ENCODE measurements at regions not wholly inside any gene's neighbourhood (a gene's known extent, or its start where the extent isn't known, plus 50 kb on each side); places are given as distances from the start of the nearest gene placed in this dataset.

GRCh38 chr16:80208015-80208414, 332.8 kb upstream of the DYNLRB2 start:
- Histone ChIP-seq H3K36me3 (ENCODE audit: insufficient read depth, low read length) (no peaks in the 10 kb centered on the region), H3K4me2 (ENCODE audit: low read depth, low read length, poor library complexity, severe bottlenecking) (no peak overlapping the region), H3K9ac (ENCODE audit: low read depth, low read length, poor library complexity, severe bottlenecking) (no peak overlapping the region), H3K79me2 (ENCODE audit: insufficient read depth, low read length) (no peaks in the 10 kb centered on the region), H3K4me1 (ENCODE audit: insufficient read depth, low read length, poor library complexity, severe bottlenecking) (no peaks in the 10 kb centered on the region), H2AFZ (ENCODE audit: low read length) (no peak overlapping the region), H3K27me3 (ENCODE audit: insufficient read depth, low read length, poor library complexity, severe bottlenecking) (no peaks in the 10 kb centered on the region), H3K9me3 (ENCODE audit: insufficient read depth, low read depth, low read length) (no peaks in the 10 kb centered on the region), H3K9me2 (replicated peaks; ENCODE audit: low read depth, low read length) (no peaks in the 10 kb centered on the region), H4K20me1 (ENCODE audit: insufficient read depth, low read length, poor library complexity, severe bottlenecking) (no peaks in the 10 kb centered on the region), H3K4me3 (ENCODE audit: low read length, poor library complexity, severe bottlenecking) (no peak overlapping the region), H3F3A (ENCODE audit: low read depth) (no peaks in the 10 kb centered on the region)
- TF ChIP-seq EZH2phosphoT487 (IDR thresholded peaks at IDR 0.05; ENCODE audit: borderline replicate concordance): no peak

GRCh38 chr16:80203821-80204220, 337.0 kb upstream of the DYNLRB2 start:
- H3K4me2 ChIP-seq (ENCODE audit: low read depth, low read length, poor library complexity, severe bottlenecking): no peak overlapping the region
- H3K9me3 ChIP-seq (ENCODE audit: insufficient read depth, low read depth, low read length): no peaks in the 10 kb centered on the region
- no peak overlapping the region for H3K9ac ChIP-seq (ENCODE audit: low read depth, low read length, poor library complexity, severe bottlenecking)

GRCh38 chr16:80202831-80203413, 337.9 kb upstream of the DYNLRB2 start:
- TF ChIP-seq EZH2phosphoT487 (IDR thresholded peaks at IDR 0.05; ENCODE audit: borderline replicate concordance) (no peak), CTCF (conservative IDR thresholded peaks at IDR 0.05; ENCODE audit: low read length) (no peak)
- H3K36me3 ChIP-seq (ENCODE audit: insufficient read depth, low read length): no peaks in the 10 kb centered on the region

More at GRCh38 chr16:80203821-80204220, 337.0 kb upstream of the DYNLRB2 start:
- Histone ChIP-seq H3K79me2 (ENCODE audit: insufficient read depth, low read length) (no peaks in the 10 kb centered on the region), H3K27me3 (ENCODE audit: insufficient read depth, low read length, poor library complexity, severe bottlenecking) (no peaks in the 10 kb centered on the region), H3K4me1 (ENCODE audit: insufficient read depth, low read length, poor library complexity, severe bottlenecking) (no peaks in the 10 kb centered on the region), H2AFZ (ENCODE audit: low read length) (no peak overlapping the region), H3K4me3 (ENCODE audit: low read length, poor library complexity, severe bottlenecking) (no peak overlapping the region), H4K20me1 (ENCODE audit: insufficient read depth, low read length, poor library complexity, severe bottlenecking) (no peaks in the 10 kb centered on the region), H3F3A (ENCODE audit: low read depth) (no peaks in the 10 kb centered on the region), H3K36me3 (ENCODE audit: insufficient read depth, low read length) (no peaks in the 10 kb centered on the region), H3K9me2 (replicated peaks; ENCODE audit: low read depth, low read length) (no peaks in the 10 kb centered on the region)
- TF ChIP-seq CTCF (conservative IDR thresholded peaks at IDR 0.05; ENCODE audit: low read length): no peak
- no peak for TF ChIP-seq EZH2phosphoT487 (IDR thresholded peaks at IDR 0.05; ENCODE audit: borderline replicate concordance)

GRCh38 chr16:80200079-80200478, 340.7 kb upstream of the DYNLRB2 start:
- no peaks in the 10 kb centered on the region for H3K9me3 ChIP-seq (ENCODE audit: insufficient read depth, low read depth, low read length)
- no peaks in the 10 kb centered on the region for H3K79me2 ChIP-seq (ENCODE audit: insufficient read depth, low read length)
- TF ChIP-seq EZH2phosphoT487 (IDR thresholded peaks at IDR 0.05; ENCODE audit: borderline replicate concordance): no peak
- no peak for TF ChIP-seq CTCF (conservative IDR thresholded peaks at IDR 0.05; ENCODE audit: low read length)
- no peaks in the 10 kb centered on the region for H4K20me1 ChIP-seq (ENCODE audit: insufficient read depth, low read length, poor library complexity, severe bottlenecking)
- H3K4me1 ChIP-seq (ENCODE audit: insufficient read depth, low read length, poor library complexity, severe bottlenecking): no peaks in the 10 kb centered on the region
- no peak overlapping the region for H3K9ac ChIP-seq (ENCODE audit: low read depth, low read length, poor library complexity, severe bottlenecking)
- no peaks in the 10 kb centered on the region for H3K9me2 ChIP-seq (replicated peaks; ENCODE audit: low read depth, low read length)
- no peak overlapping the region for H3K4me3 ChIP-seq (ENCODE audit: low read length, poor library complexity, severe bottlenecking)
- H3F3A ChIP-seq (ENCODE audit: low read depth): no peaks in the 10 kb centered on the region
- H3K4me2 ChIP-seq (ENCODE audit: low read depth, low read length, poor library complexity, severe bottlenecking): no peak overlapping the region
- no peaks in the 10 kb centered on the region for H3K27me3 ChIP-seq (ENCODE audit: insufficient read depth, low read length, poor library complexity, severe bottlenecking)
- H2AFZ ChIP-seq (ENCODE audit: low read length): no peak overlapping the region
- H3K36me3 ChIP-seq (ENCODE audit: insufficient read depth, low read length): no peaks in the 10 kb centered on the region

More at GRCh38 chr16:80202831-80203413, 337.9 kb upstream of the DYNLRB2 start:
- Histone ChIP-seq H3K9me3 (ENCODE audit: insufficient read depth, low read depth, low read length) (no peaks in the 10 kb centered on the region), H3K4me2 (ENCODE audit: low read depth, low read length, poor library complexity, severe bottlenecking) (no peak overlapping the region), H3K27me3 (ENCODE audit: insufficient read depth, low read length, poor library complexity, severe bottlenecking) (no peaks in the 10 kb centered on the region), H3K9me2 (replicated peaks; ENCODE audit: low read depth, low read length) (no peaks in the 10 kb centered on the region), H2AFZ (ENCODE audit: low read length) (no peak overlapping the region), H3K9ac (ENCODE audit: low read depth, low read length, poor library complexity, severe bottlenecking) (no peak overlapping the region), H3K79me2 (ENCODE audit: insufficient read depth, low read length) (no peaks in the 10 kb centered on the region), H3K4me1 (ENCODE audit: insufficient read depth, low read length, poor library complexity, severe bottlenecking) (no peaks in the 10 kb centered on the region), H4K20me1 (ENCODE audit: insufficient read depth, low read length, poor library complexity, severe bottlenecking) (no peaks in the 10 kb centered on the region), H3K4me3 (ENCODE audit: low read length, poor library complexity, severe bottlenecking) (no peak overlapping the region), H3F3A (ENCODE audit: low read depth) (no peaks in the 10 kb centered on the region)
